Dermis microvascular lymphatic vessel endothelial cell (primary cell): ENCODE measurements at regions not wholly inside any gene's neighbourhood (a gene's known extent, or its start where the extent isn't known, plus 50 kb on each side); places are given as distances from the start of the nearest gene placed in this dataset.
A peak's percentile ranks its signal among the peaks of the same experiment; 100 is the strongest.
"Not testable (repeated sequence)": the region's sequence is repeated elsewhere in the genome, so short reads cannot be mapped to it uniquely, and the experiment has no call there.

Experiments used
- DNase-seq, 2 donors: peaks; one replicate each; pipeline versions ENCODE4 v3.0.0 to v3.0.0-alpha.2; 2010; ENCODE audit warnings: low read depth in 2 of 2

- no peak for DNase-seq
Measured at GRCh38 chr10:60618861-60619260, 159.4 kb upstream of the CDK1 start.

DNA sequence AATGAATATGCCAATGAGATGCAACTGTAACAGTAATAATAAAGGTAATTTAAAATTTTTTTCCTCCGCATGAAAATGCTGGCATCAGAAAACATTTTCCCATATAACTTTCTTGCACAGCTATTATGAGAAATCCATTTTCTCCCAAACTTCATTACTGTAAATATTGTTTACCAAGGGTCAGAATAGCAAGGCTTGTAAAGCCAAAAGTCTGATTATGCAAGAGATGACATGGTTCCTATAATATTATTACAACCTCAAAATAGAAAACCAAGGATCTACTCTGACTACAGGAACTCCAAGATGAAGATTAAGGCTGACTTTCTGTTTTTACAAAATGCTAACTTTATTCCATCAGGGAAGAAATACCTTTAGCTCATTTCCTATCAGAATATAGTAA, 162.7 kb upstream of the CDK1 start:
- no peak for DNase-seq

- no peak for DNase-seq
Measured at GRCh38 chr10:60614363-60614762, 163.9 kb upstream of the CDK1 start.

- DNase-seq: no peak
Measured at GRCh38 chr10:60613434-60613833, 164.8 kb upstream of the CDK1 start.

DNA sequence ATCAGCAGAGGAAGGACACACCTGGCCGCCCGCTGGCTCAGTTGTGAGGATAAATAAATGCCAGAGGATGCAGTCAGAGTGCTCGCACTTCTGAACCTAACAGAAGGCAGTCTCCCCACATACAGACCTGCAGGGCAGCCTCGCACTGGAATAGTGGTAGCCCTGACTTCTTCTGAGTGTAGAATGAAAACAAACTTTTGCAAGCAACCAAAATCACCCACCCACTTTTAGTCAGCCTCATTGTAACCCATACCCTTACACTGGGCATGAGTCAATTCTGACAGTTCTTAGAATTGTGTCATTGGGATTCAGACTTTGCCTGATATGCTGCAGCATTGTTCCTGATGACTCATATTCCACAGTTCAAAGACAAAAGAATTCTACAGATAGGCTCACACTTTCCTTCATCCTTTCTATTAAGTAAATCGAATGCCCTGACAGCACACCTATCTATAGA, 167.0 kb upstream of the CDK1 start:
- DNase-seq: peak in 1 of 2 donors; percentile 12

- no peak for DNase-seq
Measured at GRCh38 chr10:60607372-60607771, 170.9 kb upstream of the CDK1 start.

GRCh38 chr10:60606343-60607080, 171.8 kb upstream of the CDK1 start:
- DNase-seq: no peak

DNA sequence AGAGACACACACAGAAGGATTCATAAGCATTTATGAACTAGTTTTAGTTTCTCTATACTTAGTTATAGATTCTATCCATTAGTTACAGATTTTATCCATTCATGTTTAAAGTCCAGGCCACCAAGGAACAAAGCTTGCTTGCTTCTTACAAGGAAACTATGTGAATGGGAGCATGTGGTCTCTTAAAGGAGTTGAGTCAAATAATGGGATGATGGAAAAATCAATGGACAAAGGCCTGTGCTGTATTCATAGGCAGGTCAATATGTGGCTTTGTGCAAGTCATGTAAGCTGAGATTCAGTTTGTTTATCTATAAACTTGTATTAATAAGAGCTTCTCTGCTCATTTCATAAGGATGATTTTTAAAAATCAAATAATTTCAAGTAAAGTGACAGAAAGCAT, 172.8 kb upstream of the CDK1 start:
- DNase-seq: no peak

- no peak for DNase-seq
Measured at GRCh38 chr10:60604342-60604741, 173.9 kb upstream of the CDK1 start.

DNA sequence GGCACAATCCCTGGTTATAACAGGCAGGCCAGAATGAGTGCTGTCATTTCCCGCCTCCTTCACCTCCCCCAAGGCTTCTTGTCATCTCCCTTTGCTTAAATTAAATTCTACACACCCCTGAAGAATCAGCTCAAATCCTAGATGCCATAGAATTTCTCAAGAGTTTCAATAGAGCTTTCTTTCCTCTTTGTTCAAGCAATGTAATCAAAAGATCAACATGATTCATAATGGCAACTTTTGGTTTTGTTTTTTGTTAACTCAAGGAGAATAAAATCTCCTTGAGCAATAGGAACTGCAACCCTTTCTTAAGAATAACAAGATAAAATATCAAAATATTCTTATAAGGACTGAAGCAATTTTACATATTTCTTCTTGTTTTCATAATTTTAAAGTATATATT, 180.8 kb upstream of the CDK1 start:
- no peak for DNase-seq

GRCh38 chr10:60595852-60596251, 182.4 kb upstream of the CDK1 start:
- no peak for DNase-seq

- no peak for DNase-seq
Measured at GRCh38 chr10:60594476-60595051, 183.7 kb upstream of the CDK1 start.

DNA sequence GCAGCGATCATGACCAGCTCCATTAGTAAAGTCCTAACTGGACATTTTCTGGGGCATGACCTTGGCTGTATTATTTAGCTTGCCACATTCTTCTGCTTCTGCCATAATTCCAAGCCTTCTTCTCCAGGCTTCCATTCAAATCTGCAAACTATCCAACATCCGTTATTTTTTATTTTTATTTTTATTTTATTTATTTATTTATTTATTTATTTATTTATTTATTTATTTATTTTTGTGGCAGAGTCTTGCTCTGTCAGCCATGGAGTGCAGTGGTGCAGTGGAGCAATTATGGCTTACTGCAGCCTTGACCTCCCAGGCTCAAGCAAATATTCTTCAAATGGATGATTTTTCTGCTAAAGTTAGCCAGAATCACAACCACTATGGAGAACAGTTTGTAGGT, 187.2 kb upstream of the CDK1 start:
- DNase-seq: no peak

DNA sequence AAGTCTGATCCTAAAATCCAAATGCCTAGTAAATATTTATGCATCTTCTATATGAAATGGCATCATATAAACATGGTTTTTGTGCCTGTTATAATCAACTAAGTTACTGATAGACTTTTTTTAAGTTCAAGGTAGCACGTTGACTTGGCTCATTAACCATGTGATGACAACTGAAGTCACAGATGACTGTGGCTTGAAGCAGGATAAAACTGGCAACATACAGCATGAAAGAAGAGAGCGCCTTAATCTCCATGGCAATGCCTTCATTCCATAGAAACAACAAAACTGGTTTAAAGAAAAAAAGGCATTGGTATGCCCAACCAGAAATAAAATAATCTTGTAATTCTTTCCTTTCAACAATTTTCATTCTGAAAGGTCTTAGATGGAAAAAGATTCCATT, 188.9 kb upstream of the CDK1 start:
- no peak for DNase-seq

GRCh38 chr10:60581782-60582181, 192.1 kb upstream of the ANK3 start:
- not testable (repeated sequence) for DNase-seq

GRCh38 chr10:60578217-60578616, 188.5 kb upstream of the ANK3 start:
- no peak for DNase-seq

GRCh38 chr10:60576130-60577069, 186.7 kb upstream of the ANK3 start:
- no peak for DNase-seq

GRCh38 chr10:60575105-60575504, 185.4 kb upstream of the ANK3 start:
- DNase-seq: no peak

- DNase-seq: no peak
Measured at GRCh38 chr10:60574388-60574787, 184.7 kb upstream of the ANK3 start.

GRCh38 chr10:60573336-60573735, 183.7 kb upstream of the ANK3 start:
- no peak for DNase-seq

DNA sequence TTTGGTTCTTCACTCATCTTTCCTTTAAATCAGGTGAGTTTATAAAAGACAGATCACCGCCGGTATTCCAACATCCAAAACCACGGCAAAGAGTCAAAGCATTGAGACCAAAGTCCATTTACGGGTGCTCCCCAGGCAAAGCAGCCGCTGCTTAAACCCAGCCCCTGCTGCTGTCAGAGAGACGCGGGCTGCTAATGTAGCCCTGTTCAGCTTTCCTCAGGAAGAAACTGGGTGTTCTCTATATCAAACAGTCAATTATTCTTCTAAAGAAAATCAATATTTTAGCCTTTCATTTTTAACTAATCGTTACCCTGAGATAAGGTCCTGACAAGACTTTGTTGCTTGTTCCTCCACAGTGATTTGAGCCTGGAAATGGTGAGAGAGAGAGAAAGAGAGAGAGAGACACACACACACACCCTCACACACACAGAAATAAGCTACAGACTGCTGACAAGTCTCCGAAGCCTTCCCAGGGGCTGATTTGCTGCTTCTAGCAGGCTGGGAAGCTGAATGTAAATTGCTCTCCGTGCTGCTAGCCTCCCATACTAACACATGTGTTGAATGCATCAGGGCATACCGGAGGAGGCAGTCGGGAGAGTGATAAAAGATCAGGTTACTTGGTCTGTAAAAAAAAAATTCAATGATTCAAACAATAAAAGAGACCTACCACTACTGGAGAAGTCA, 183.0 kb upstream of the ANK3 start:
- DNase-seq: peak in 1 of 2 donors; percentile 1

- no peak for DNase-seq
Measured at GRCh38 chr10:60570896-60571295, 181.2 kb upstream of the ANK3 start.
